K562 (cell line): ENCODE measurements at regions not wholly inside any gene's neighbourhood (a gene's known extent, or its start where the extent isn't known, plus 50 kb on each side); places are given as distances from the start of the nearest gene placed in this dataset.

ENCODE experiments used
- ATAC-seq: fragments of 200-7000 bp; cut with Tn5 transposase; 3 replicates; pipeline ENCODE4 v1.9.1; 2020; ENCODE audit warnings: moderate library complexity
- BruUV-seq: library from RNA; stranded (reverse); fragments of 400-500 nt; replicated peaks from 2 replicates; lab custom pipeline; 2021; lab: Mats Ljungman, UMichigan
- CTCF ChIA-PET: fragments of 300-600 bp; formaldehyde crosslinking; extraction: SDS; loops from one replicate; lab custom pipeline; 2021; ENCODE audit warnings: low intra/inter-chr PET ratio; lab: Yijun Ruan, JAX
- POLR2A ChIA-PET: fragments of 300-600, 350-650 bp; sonication (Branson Sonifier 250); formaldehyde crosslinking; extraction: SDS; loops from one replicate; lab custom pipeline; 2021; ENCODE audit warnings: antibody characterized with exemption, inconsistent platforms; lab: Yijun Ruan, JAX
- DNase-seq, 4 experiments: peaks; one replicate each; pipeline versions ENCODE4 v3.0.0 to v3.0.0-alpha.2; 2011 to 2018; ENCODE audit warnings: low spot score in 3 of 4, mixed read lengths in 3 of 4; ENCODE audit errors: extremely low read depth in 1 of 4
- FAIRE-seq: peaks from 2 replicates; lab custom pipeline; 2011; peaks lifted over from hg19 to GRCh38; lab: Jason Lieb, UNC
- H2AFZ ChIP-seq: 2 replicates; pipeline ENCODE4 v1.6.0; 2011; ENCODE audit warnings: low read depth, low read length, control low read depth, inconsistent platforms
- H3K27ac ChIP-seq: fragments of 200-600 bp; 3 replicates; pipeline ENCODE4 v1.8.0; 2011; ENCODE audit warnings: low read depth, mild to moderate bottlenecking, control low read depth, inconsistent platforms, low read length, moderate library complexity, mixed read lengths; ENCODE audit errors: extremely low read depth
- H3K27me3 ChIP-seq, 2 experiments: fragments of 300-600 bp in 1 of 2; 2 replicates in 1 of 2; 3 replicates in 1 of 2; pipeline versions ENCODE4 v1.6.0 to v1.8.0; 2011; ENCODE audit warnings: inconsistent platforms in 2 of 2, low read length in 2 of 2, mild to moderate bottlenecking in 1 of 2, mixed read lengths in 1 of 2, moderate library complexity in 1 of 2; ENCODE audit not compliant: control insufficient read depth in 2 of 2, insufficient read depth in 2 of 2
- H3K36me3 ChIP-seq: fragments of 300-600 bp; 3 replicates; pipeline ENCODE4 v1.8.0; 2011; ENCODE audit warnings: mild to moderate bottlenecking, low read length, inconsistent platforms; ENCODE audit not compliant: control insufficient read depth, insufficient read depth
- H3K4me1 ChIP-seq, 2 experiments: fragments of 200-600 bp in 1 of 2; replicated peaks in 1 of 2; 2 replicates in 1 of 2; 3 replicates in 1 of 2; pipeline versions ENCODE4 v1.5.1 to v1.8.0; 2011; ENCODE audit warnings: inconsistent platforms in 2 of 2, low read length in 2 of 2, mild to moderate bottlenecking in 1 of 2, mixed read lengths in 1 of 2, moderate library complexity in 1 of 2; ENCODE audit not compliant: control insufficient read depth in 2 of 2, insufficient read depth in 2 of 2
- H3K4me2 ChIP-seq: 2 replicates; pipeline ENCODE4 v1.6.1; 2011; ENCODE audit warnings: low read length, control low read depth, inconsistent platforms, mixed read lengths; ENCODE audit not compliant: insufficient read depth
- H3K4me3 ChIP-seq: fragments of 200-600 bp; sonication (generic), shearing (Covaris generic); 2 replicates; pipeline ENCODE4 v1.5.1; 2016; ENCODE audit warnings: control low read depth, inconsistent platforms
- H3K79me2 ChIP-seq: fragments of 200-600 bp; 3 replicates; pipeline ENCODE4 v1.8.0; 2011; ENCODE audit warnings: low read length, inconsistent platforms; ENCODE audit not compliant: control insufficient read depth, insufficient read depth
- H3K9ac ChIP-seq, 2 experiments: 2 replicates each; pipeline versions ENCODE4 v1.6.0 to v1.6.1; 2011; ENCODE audit warnings: low read depth in 2 of 2, low read length in 2 of 2, control low read depth in 1 of 2, inconsistent platforms in 1 of 2, mild to moderate bottlenecking in 1 of 2, mixed read lengths in 1 of 2; ENCODE audit not compliant: insufficient read depth in 1 of 2
- H3K9me1 ChIP-seq: one replicate; pipeline ENCODE4 v1.6.0; 2011; ENCODE audit warnings: inconsistent platforms, mild to moderate bottlenecking, low read length, moderate library complexity; ENCODE audit not compliant: control insufficient read depth, insufficient read depth
- H3K9me3 ChIP-seq: replicated peaks from 2 replicates; pipeline ENCODE4 v1.5.1; 2011; ENCODE audit warnings: low read depth, low read length, inconsistent platforms; ENCODE audit not compliant: control insufficient read depth, insufficient read depth
- H4K20me1 ChIP-seq: replicated peaks from 2 replicates; pipeline ENCODE4 v1.6.1; 2011; ENCODE audit warnings: low read length, inconsistent platforms, mixed read lengths; ENCODE audit not compliant: control insufficient read depth, insufficient read depth
- HOXB6 ChIP-seq: fragments of 250-450 bp; sonication (Bioruptor Pico); IDR thresholded peaks from 2 replicates; pipeline ENCODE4 v1.5.1; 2022; ENCODE audit warnings: mild to moderate bottlenecking, borderline replicate concordance
- KAT7 ChIP-seq: sonication (generic); formaldehyde crosslinking; IDR thresholded peaks from 2 replicates; pipeline ENCODE4 v1.8.0; 2022; ENCODE audit warnings: missing genetic modification reagents, mild to moderate bottlenecking, borderline replicate concordance
- MAFK ChIP-seq: IDR thresholded peaks from 2 replicates; pipeline ENCODE4 v1.6.1; 2011; ENCODE audit warnings: low read length, improper control_type of control experiment
- MGA ChIP-seq: fragments of 450-650 bp; IDR thresholded peaks from 2 replicates; pipeline ENCODE4 v1.6.1; 2016; ENCODE audit warnings: mild to moderate bottlenecking, moderate library complexity
- STAT5A ChIP-seq: IDR thresholded peaks from 2 replicates; pipeline ENCODE4 v1.6.1; 2012; ENCODE audit warnings: low read length, inconsistent platforms, borderline replicate concordance
- ZNF384 ChIP-seq: IDR thresholded peaks from 2 replicates; pipeline ENCODE4 v1.6.1; 2012; ENCODE audit warnings: low read depth, low read length, improper control_type of control experiment
- WGBS: fragments of 100-300 bp; shearing (Covaris generic); methylation state at CpG from one replicate; pipeline ENCODE4 v1.1.6; 2016; ENCODE audit warnings: low coverage, mixed read lengths; ENCODE audit not compliant: insufficient coverage; ENCODE audit errors: missing lambda C conversion rate; 5-methylcytosine and 5-hydroxymethylcytosine counted together
- in situ Hi-C: fragments of 300-500 bp; cut with MboI; formaldehyde crosslinking; loops from 4 replicates; pipeline ENCODE4 v1.15.0; 2018; ENCODE audit warnings: inconsistent platforms, mixed read lengths
- intact Hi-C: fragments of 100-400 bp; cut with micrococcal nuclease; formaldehyde crosslinking; loops from 2 replicates; pipeline ENCODE4 v1.14.2; 2022
- TF ChIP-seq, protein P1 (sequence below): sonication (generic); formaldehyde crosslinking; IDR thresholded peaks from 2 replicates; pipeline ENCODE4 v1.8.0; 2022; ENCODE audit warnings: missing genetic modification reagents, mild to moderate bottlenecking, moderate library complexity, borderline replicate concordance
- TF ChIP-seq, protein P2 (sequence below): fragments of 200-800 bp; sonication (Bioruptor generic); IDR thresholded peaks from 2 replicates; pipeline ENCODE4 v1.6.1; 2017; ENCODE audit warnings: missing genetic modification characterization, missing compliant biosample characterization

DNA sequence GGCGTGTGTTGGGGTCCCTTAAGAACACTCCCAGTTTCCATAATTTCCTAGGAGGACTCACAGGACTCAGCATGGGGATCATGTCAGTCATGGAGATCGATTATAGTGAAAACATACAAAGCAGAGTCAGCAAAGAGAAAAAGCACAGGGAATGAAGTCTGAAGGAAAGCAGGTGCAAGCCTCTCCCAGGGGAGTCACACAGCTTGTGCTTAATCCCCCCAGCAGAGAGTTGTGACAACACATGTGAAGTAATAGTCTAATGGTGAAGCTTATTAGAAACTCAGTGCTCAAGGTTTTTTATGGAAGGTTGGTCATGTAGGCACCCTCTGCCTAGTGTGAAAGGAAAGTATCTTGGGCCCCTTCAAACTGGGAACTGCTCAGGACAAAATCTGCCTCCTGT is 149.0 kb upstream of the SEL1L start:
- FAIRE-seq (no peak), ATAC-seq (no peak), DNase-seq (no peak)
- no TSS peak for BruUV-seq
- Histone ChIP-seq H3K4me2 (no peak overlapping the region), H3K9ac (no peak overlapping the region), H3K27me3 (no peaks in the 10 kb centered on the region), H3K9me1 (no peaks in the 10 kb centered on the region), H4K20me1 (no peaks in the 10 kb centered on the region), H3K9me3 (no peaks in the 10 kb centered on the region), H3K27ac (no peak overlapping the region), H2AFZ (no peak overlapping the region), H3K79me2 (no peaks in the 10 kb centered on the region), H3K36me3 (no peaks in the 10 kb centered on the region), H3K4me3 (no peak overlapping the region), H3K4me1 (no peaks in the 10 kb centered on the region)
- intact Hi-C loops = no loop called here
- ChIA-PET CTCF (no interaction called here), POLR2A (no interaction called here)
- in situ Hi-C loops = no loop called here
- 0% methylated on average over 2 of the region's 2 CpGs for WGBS
- no peak for TF ChIP-seq HOXB6 (CRISPR knock-in tag)
- TF ChIP-seq STAT5A = no peak
- TF ChIP-seq, protein P1, sequence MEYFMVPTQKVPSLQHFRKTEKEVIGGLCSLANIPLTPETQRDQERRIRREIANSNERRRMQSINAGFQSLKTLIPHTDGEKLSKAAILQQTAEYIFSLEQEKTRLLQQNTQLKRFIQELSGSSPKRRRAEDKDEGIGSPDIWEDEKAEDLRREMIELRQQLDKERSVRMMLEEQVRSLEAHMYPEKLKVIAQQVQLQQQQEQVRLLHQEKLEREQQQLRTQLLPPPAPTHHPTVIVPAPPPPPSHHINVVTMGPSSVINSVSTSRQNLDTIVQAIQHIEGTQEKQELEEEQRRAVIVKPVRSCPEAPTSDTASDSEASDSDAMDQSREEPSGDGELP (CRISPR knock-in tag) = no peak
- TF ChIP-seq MAFK = no peak
- TF ChIP-seq MGA = no peak
- TF ChIP-seq KAT7 (CRISPR knock-in tag) = no peak
- TF ChIP-seq ZNF384 = no peak
- TF ChIP-seq, protein P2, sequence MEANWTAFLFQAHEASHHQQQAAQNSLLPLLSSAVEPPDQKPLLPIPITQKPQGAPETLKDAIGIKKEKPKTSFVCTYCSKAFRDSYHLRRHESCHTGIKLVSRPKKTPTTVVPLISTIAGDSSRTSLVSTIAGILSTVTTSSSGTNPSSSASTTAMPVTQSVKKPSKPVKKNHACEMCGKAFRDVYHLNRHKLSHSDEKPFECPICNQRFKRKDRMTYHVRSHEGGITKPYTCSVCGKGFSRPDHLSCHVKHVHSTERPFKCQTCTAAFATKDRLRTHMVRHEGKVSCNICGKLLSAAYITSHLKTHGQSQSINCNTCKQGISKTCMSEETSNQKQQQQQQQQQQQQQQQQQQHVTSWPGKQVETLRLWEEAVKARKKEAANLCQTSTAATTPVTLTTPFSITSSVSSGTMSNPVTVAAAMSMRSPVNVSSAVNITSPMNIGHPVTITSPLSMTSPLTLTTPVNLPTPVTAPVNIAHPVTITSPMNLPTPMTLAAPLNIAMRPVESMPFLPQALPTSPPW (CRISPR knock-in tag) = no peak
